OCI-LY7 (cell line): ENCODE measurements at regions not wholly inside any gene's neighbourhood (a gene's known extent, or its start where the extent isn't known, plus 50 kb on each side); places are given as distances from the start of the nearest gene placed in this dataset.
"Not testable (repeated sequence)": the region's sequence is repeated elsewhere in the genome, so short reads cannot be mapped to it uniquely, and the experiment has no call there.

Source experiments
- BruUV-seq: library from RNA; stranded (reverse); fragments of 400-500 nt; replicated peaks from 2 replicates; lab custom pipeline; 2021; lab: Mats Ljungman, UMichigan
- CTCF ChIA-PET: fragments of 300-600 bp; sonication (Branson Sonifier 250); formaldehyde crosslinking; loops from one replicate; lab custom pipeline; 2022; ENCODE audit warnings: antibody characterized with exemption; ENCODE audit not compliant: unreplicated experiment; lab: Charles Lee
- POLR2A ChIA-PET: fragments of 300-600 bp; sonication (Branson Sonifier 250); formaldehyde crosslinking; loops from one replicate; lab custom pipeline; 2022; ENCODE audit warnings: antibody characterized with exemption; lab: Charles Lee
- DNase-seq: peaks from one replicate; pipeline ENCODE4 v3.0.0-alpha.2; 2015; ENCODE audit warnings: low spot score
- H2AFZ ChIP-seq: fragments of 200-600 bp; sonication (generic), shearing (Covaris generic); 2 replicates; pipeline ENCODE4 v1.6.1; 2014; ENCODE audit warnings: mild to moderate bottlenecking, antibody characterized with exemption, low read length, moderate library complexity
- H3K27ac ChIP-seq: fragments of 200-600 bp; sonication (generic); 2 replicates; pipeline ENCODE4 v1.5.1; 2014; ENCODE audit warnings: mixed run types, low read depth, mild to moderate bottlenecking, moderate library complexity, low read length, inconsistent platforms; ENCODE audit not compliant: poor library complexity, severe bottlenecking
- H3K36me3 ChIP-seq: fragments of 200-600 bp; sonication (generic); 2 replicates; pipeline ENCODE4 v1.6.1; 2014; ENCODE audit warnings: mild to moderate bottlenecking, antibody characterized with exemption, low read length, moderate library complexity, mixed read lengths; ENCODE audit not compliant: insufficient read depth
- H3K4me1 ChIP-seq: fragments of 200-600 bp; sonication (generic); 2 replicates; pipeline ENCODE4 v1.5.1; 2014; ENCODE audit warnings: mild to moderate bottlenecking, low read length; ENCODE audit not compliant: insufficient read depth, poor library complexity, severe bottlenecking
- H3K4me2 ChIP-seq: fragments of 200-600 bp; sonication (generic); 2 replicates; pipeline ENCODE4 v1.6.1; 2014; ENCODE audit warnings: mild to moderate bottlenecking, low read length
- H3K4me3 ChIP-seq: fragments of 200-600 bp; sonication (generic); 2 replicates; pipeline ENCODE4 v1.5.1; 2014; ENCODE audit warnings: mild to moderate bottlenecking, low read depth, low read length; ENCODE audit not compliant: poor library complexity, severe bottlenecking
- H3K79me2 ChIP-seq: fragments of 200-600 bp; sonication (generic); 2 replicates; pipeline ENCODE4 v1.6.1; 2016; ENCODE audit warnings: low read depth, mild to moderate bottlenecking, low read length, moderate library complexity, mixed read lengths; ENCODE audit not compliant: insufficient read depth
- H3K9me2 ChIP-seq: fragments of 200-600 bp; sonication (generic); 2 replicates; pipeline ENCODE4 v1.6.1; 2016; ENCODE audit warnings: mild to moderate bottlenecking, low read length, mixed read lengths; ENCODE audit not compliant: insufficient read depth
- H3K9me3 ChIP-seq: fragments of 200-600 bp; sonication (generic); 2 replicates; pipeline ENCODE4 v1.6.1; 2014; ENCODE audit warnings: mild to moderate bottlenecking, mixed run types, low read length, mixed read lengths
- H4K20me1 ChIP-seq: fragments of 200-600 bp; sonication (generic); 2 replicates; pipeline ENCODE4 v1.6.1; 2014; ENCODE audit warnings: mild to moderate bottlenecking, antibody characterized with exemption, low read length, moderate library complexity, mixed read lengths; ENCODE audit not compliant: insufficient read depth
- CTCF ChIP-seq: fragments of 200-600 bp; sonication (generic); conservative IDR thresholded peaks from 2 replicates; pipeline ENCODE4 v1.5.1; 2014; ENCODE audit warnings: mild to moderate bottlenecking, antibody characterized with exemption, low read length, moderate library complexity, mixed read lengths
- EZH2phosphoT487 ChIP-seq: fragments of 200-600 bp; sonication (generic); IDR thresholded peaks from 2 replicates; pipeline ENCODE4 v1.6.1; 2018; ENCODE audit warnings: low read depth, borderline replicate concordance, mild to moderate bottlenecking, mixed run types, antibody characterized with exemption, low read length, moderate library complexity, mixed read lengths
- intact Hi-C: fragments of 100-400 bp; cut with micrococcal nuclease; formaldehyde crosslinking; loops from one replicate; pipeline ENCODE4 v1.10.0; 2022; ENCODE audit not compliant: unreplicated experiment

DNA sequence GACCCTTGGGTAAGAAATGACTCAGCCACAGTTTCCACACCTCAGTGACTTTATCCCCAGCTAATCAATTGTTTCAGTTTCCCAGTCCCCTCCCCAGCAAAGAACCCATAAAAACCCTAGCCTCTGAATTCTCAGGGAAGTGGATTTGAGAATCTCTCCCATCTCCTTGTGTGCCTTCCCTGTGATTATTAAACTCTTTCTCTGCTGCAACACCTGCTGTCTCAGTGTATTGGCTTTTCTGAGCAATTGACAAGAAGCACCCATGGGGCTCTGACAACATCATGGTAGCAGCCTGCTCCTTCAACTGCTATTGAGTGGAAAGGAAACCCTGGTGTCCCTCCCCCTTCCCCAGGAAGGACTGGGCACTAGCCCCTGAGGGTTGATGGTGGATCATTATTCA lies 73.7 kb downstream of the UQCRFS1 start:
- intact Hi-C loops: no loop called here
- no TSS peak for BruUV-seq
- ChIA-PET CTCF (no interaction called here), POLR2A (no interaction called here)
- Histone ChIP-seq H3K4me3 (no peak overlapping the region), H3K4me2 (no peak overlapping the region), H2AFZ (no peak overlapping the region), H3K9me3 (peaks cover 11% of the 10 kb centered on the region; the same call in 1 of the 2 replicates), H3K36me3 (no peaks in the 10 kb centered on the region), H3K4me1 (no peaks in the 10 kb centered on the region), H3K9me2 (no peaks in the 10 kb centered on the region), H4K20me1 (no peaks in the 10 kb centered on the region), H3K27ac (no peak overlapping the region), H3K79me2 (no peaks in the 10 kb centered on the region)
- DNase-seq: peak; percentile 6
- TF ChIP-seq EZH2phosphoT487: no peak
- no peak for TF ChIP-seq CTCF

- not testable (repeated sequence) for BruUV-seq
Measured at GRCh38 chr19:29138206-29138605, 74.7 kb downstream of the UQCRFS1 start.

DNA sequence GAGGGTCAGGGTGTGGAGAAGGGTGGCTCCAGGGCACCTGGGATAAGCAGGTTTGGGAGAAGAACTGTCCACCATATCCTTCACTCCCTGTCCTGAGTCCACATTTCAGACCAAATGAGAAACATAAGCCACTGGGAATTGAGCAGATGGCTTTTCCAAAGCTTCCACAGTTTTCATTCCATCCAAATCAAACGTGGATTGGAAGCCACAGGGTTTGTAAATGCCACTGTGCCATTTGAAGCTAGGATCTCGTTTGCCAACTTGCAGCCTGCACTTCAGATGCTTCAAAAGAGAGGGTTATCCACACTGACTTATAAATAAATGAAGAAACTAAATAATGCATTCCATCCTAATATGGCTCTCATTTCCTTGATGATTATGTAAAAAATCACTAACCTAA lies 81.5 kb downstream of the UQCRFS1 start:
- Histone ChIP-seq H3K79me2 (no peaks in the 10 kb centered on the region), H2AFZ (no peak overlapping the region), H3K27ac (no peak overlapping the region), H3K9me3 (no peaks in the 10 kb centered on the region), H3K36me3 (no peaks in the 10 kb centered on the region), H3K4me2 (no peak overlapping the region), H3K9me2 (no peaks in the 10 kb centered on the region), H3K4me3 (no peak overlapping the region), H3K4me1 (no peaks in the 10 kb centered on the region), H4K20me1 (no peaks in the 10 kb centered on the region)
- POLR2A ChIA-PET: no interaction called here
- no peak for DNase-seq
- intact Hi-C loops: no loop called here
- no TSS peak for BruUV-seq
- CTCF ChIA-PET: no interaction called here
- TF ChIP-seq CTCF: no peak
- TF ChIP-seq EZH2phosphoT487: no peak

More at GRCh38 chr19:29138206-29138605, 74.7 kb downstream of the UQCRFS1 start:
- H3K36me3 ChIP-seq, H3K27ac ChIP-seq, H2AFZ ChIP-seq, H4K20me1 ChIP-seq, POLR2A ChIA-PET, H3K79me2 ChIP-seq, H3K4me2 ChIP-seq, intact Hi-C loops, DNase-seq, H3K9me2 ChIP-seq, H3K4me3 ChIP-seq, CTCF ChIA-PET, H3K4me1 ChIP-seq: not testable (repeated sequence)
- H3K9me3 ChIP-seq: peaks cover 11% of the 10 kb centered on the region; the same call in 1 of the 2 replicates
